ENCODE measurements at regions not wholly inside any gene's neighbourhood (a gene's known extent, or its start where the extent isn't known, plus 50 kb on each side); places are given as distances from the start of the nearest gene placed in this dataset.

DNA sequence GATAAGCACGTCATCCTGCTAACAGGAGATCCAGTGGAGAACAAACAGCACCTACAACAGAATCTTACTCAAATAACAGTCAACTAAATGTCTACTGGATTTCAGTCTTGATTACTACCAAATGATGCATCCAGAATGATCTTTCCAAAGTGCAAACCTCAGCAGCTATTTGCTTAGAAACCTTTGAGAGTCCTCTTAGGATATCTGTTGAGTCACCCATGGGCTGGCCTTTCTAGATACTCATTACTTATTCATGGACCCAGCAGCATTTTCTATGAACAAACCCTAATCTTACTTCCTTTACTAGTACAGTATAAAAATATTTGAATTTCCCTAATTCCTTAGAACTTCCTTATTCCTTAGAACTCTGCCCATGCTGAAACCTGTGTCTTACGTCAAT is 118.5 kb upstream of the PABPC4L start:
- no peaks in the 10 kb centered on the region for H4K20me1 ChIP-seq (ENCODE audit: low read depth, low read length)
- H3K27ac ChIP-seq (ENCODE audit: low read depth, low read length): no peak overlapping the region
- H3K79me2 ChIP-seq (ENCODE audit: insufficient read depth, low read length): no peaks in the 10 kb centered on the region
- H2AFZ ChIP-seq (ENCODE audit: low read depth, low read length, severe bottlenecking): no peak overlapping the region
- no peaks in the 10 kb centered on the region for H3F3A ChIP-seq (ENCODE audit: insufficient read depth)
- no peaks in the 10 kb centered on the region for H3K9me3 ChIP-seq (ENCODE audit: insufficient read depth, low read length)
- H3K9ac ChIP-seq (ENCODE audit: low read length): no peak overlapping the region
- H3K4me2 ChIP-seq (ENCODE audit: low read depth, low read length, poor library complexity, severe bottlenecking): no peak overlapping the region
- H3K9me2 ChIP-seq (replicated peaks; ENCODE audit: insufficient read depth, low read length): no peaks in the 10 kb centered on the region
- TF ChIP-seq, protein P1, sequence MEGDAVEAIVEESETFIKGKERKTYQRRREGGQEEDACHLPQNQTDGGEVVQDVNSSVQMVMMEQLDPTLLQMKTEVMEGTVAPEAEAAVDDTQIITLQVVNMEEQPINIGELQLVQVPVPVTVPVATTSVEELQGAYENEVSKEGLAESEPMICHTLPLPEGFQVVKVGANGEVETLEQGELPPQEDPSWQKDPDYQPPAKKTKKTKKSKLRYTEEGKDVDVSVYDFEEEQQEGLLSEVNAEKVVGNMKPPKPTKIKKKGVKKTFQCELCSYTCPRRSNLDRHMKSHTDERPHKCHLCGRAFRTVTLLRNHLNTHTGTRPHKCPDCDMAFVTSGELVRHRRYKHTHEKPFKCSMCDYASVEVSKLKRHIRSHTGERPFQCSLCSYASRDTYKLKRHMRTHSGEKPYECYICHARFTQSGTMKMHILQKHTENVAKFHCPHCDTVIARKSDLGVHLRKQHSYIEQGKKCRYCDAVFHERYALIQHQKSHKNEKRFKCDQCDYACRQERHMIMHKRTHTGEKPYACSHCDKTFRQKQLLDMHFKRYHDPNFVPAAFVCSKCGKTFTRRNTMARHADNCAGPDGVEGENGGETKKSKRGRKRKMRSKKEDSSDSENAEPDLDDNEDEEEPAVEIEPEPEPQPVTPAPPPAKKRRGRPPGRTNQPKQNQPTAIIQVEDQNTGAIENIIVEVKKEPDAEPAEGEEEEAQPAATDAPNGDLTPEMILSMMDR (IDR thresholded peaks at IDR 0.05; ENCODE audit: insufficient read depth, low read length, poor library complexity, severe bottlenecking): no peak
- no peak for TF ChIP-seq EZH2phosphoT487 (conservative IDR thresholded peaks at IDR 0.05; ENCODE audit: low read length)
- H3K27me3 ChIP-seq (ENCODE audit: low read length): no peaks in the 10 kb centered on the region
- H3K36me3 ChIP-seq (ENCODE audit: low read length): no peaks in the 10 kb centered on the region
- H3K4me3 ChIP-seq (ENCODE audit: insufficient read depth, low read length, poor library complexity, severe bottlenecking): no peak overlapping the region

DNA sequence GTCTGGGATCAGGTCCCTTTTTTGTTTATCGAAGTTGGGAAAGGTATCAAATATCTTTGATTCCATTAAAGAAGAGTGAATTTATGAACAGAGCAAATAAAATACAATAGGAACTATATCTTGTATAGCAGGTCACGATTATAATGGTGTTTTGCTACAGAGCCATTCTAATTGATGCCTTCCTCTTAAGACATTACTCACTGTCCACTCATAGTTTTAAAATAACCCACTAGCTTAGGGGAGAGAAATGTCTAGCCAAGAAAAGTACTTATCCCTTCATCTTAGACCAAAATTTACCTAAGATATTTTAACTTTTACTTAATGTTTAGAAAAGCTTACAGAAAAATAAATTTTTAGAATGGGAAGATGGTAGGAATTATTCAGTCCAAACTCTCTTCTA is 112.0 kb upstream of the PABPC4L start:
- H4K20me1 ChIP-seq (ENCODE audit: low read depth, low read length): no peaks in the 10 kb centered on the region
- H2AFZ ChIP-seq (ENCODE audit: low read depth, low read length, severe bottlenecking): no peak overlapping the region
- H3K27me3 ChIP-seq (ENCODE audit: low read length): no peaks in the 10 kb centered on the region
- H3K9me3 ChIP-seq (ENCODE audit: insufficient read depth, low read length): no peaks in the 10 kb centered on the region
- H3K4me2 ChIP-seq (ENCODE audit: low read depth, low read length, poor library complexity, severe bottlenecking): no peak overlapping the region
- TF ChIP-seq EZH2phosphoT487 (conservative IDR thresholded peaks at IDR 0.05; ENCODE audit: low read length): no peak
- TF ChIP-seq, protein P1 (IDR thresholded peaks at IDR 0.05; ENCODE audit: insufficient read depth, low read length, poor library complexity, severe bottlenecking): no peak
- no peaks in the 10 kb centered on the region for H3K36me3 ChIP-seq (ENCODE audit: low read length)
- H3K9ac ChIP-seq (ENCODE audit: low read length): no peak overlapping the region
- H3K27ac ChIP-seq (ENCODE audit: low read depth, low read length): no peak overlapping the region
- no peak overlapping the region for H3K4me3 ChIP-seq (ENCODE audit: insufficient read depth, low read length, poor library complexity, severe bottlenecking)
- H3F3A ChIP-seq (ENCODE audit: insufficient read depth): no peaks in the 10 kb centered on the region
- H3K9me2 ChIP-seq (replicated peaks; ENCODE audit: insufficient read depth, low read length): no peaks in the 10 kb centered on the region
- H3K79me2 ChIP-seq (ENCODE audit: insufficient read depth, low read length): no peaks in the 10 kb centered on the region

DNA sequence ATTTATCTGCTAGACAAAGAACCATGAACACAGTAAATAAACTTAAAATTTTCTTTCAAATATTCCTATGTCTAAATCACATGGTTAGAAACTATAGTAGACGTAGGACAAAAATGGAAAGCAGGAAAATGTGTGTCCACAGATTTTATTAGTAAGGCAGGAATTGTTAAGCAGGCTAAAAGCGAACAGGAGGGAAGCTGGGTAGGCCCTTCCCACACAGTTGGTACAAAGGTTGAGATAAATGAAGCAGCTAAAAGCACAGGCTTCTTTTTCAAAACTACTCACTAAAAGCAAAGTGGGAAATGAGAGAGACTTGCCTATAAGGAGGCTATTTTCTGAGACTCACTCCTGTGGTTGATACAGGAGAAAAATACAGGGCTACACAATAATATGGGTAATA is 108.1 kb upstream of the PABPC4L start:
- no peaks in the 10 kb centered on the region for H3K9me3 ChIP-seq (ENCODE audit: insufficient read depth, low read length)
- H3K79me2 ChIP-seq (ENCODE audit: insufficient read depth, low read length): no peaks in the 10 kb centered on the region
- no peak overlapping the region for H2AFZ ChIP-seq (ENCODE audit: low read depth, low read length, severe bottlenecking)
- TF ChIP-seq, protein P1 (IDR thresholded peaks at IDR 0.05; ENCODE audit: insufficient read depth, low read length, poor library complexity, severe bottlenecking): no peak
- no peak for TF ChIP-seq EZH2phosphoT487 (conservative IDR thresholded peaks at IDR 0.05; ENCODE audit: low read length)
- no peak overlapping the region for H3K9ac ChIP-seq (ENCODE audit: low read length)
- H3K9me2 ChIP-seq (replicated peaks; ENCODE audit: insufficient read depth, low read length): no peaks in the 10 kb centered on the region
- H3K27ac ChIP-seq (ENCODE audit: low read depth, low read length): no peak overlapping the region
- H3K27me3 ChIP-seq (ENCODE audit: low read length): no peaks in the 10 kb centered on the region
- no peak overlapping the region for H3K4me2 ChIP-seq (ENCODE audit: low read depth, low read length, poor library complexity, severe bottlenecking)
- no peaks in the 10 kb centered on the region for H3F3A ChIP-seq (ENCODE audit: insufficient read depth)
- no peaks in the 10 kb centered on the region for H3K36me3 ChIP-seq (ENCODE audit: low read length)
- no peaks in the 10 kb centered on the region for H4K20me1 ChIP-seq (ENCODE audit: low read depth, low read length)
- H3K4me3 ChIP-seq (ENCODE audit: insufficient read depth, low read length, poor library complexity, severe bottlenecking): no peak overlapping the region

All from SU-DHL-6 (cell line).